Panc1 (cell line): ENCODE measurements at regions not wholly inside any gene's neighbourhood (a gene's known extent, or its start where the extent isn't known, plus 50 kb on each side); places are given as distances from the start of the nearest gene placed in this dataset.

Experiments
- ATAC-seq: fragments of 200-7000 bp; cut with Tn5 transposase; 2 replicates; pipeline ENCODE4 v1.9.1; 2020; ENCODE audit warnings: mild to moderate bottlenecking, moderate library complexity
- BruUV-seq: library from RNA; stranded (reverse); fragments of 400-500 nt; replicated peaks from 2 replicates; lab custom pipeline; 2021; lab: Mats Ljungman, UMichigan
- CTCF ChIA-PET: fragments of 300-600 bp; sonication (Branson Sonifier 250); formaldehyde crosslinking; loops from one replicate; lab custom pipeline; 2022; ENCODE audit warnings: antibody characterized with exemption; lab: Charles Lee
- POLR2A ChIA-PET: fragments of 300-600 bp; sonication (Branson Sonifier 250); formaldehyde crosslinking; loops from one replicate; lab custom pipeline; 2022; ENCODE audit warnings: antibody characterized with exemption; lab: Charles Lee
- DNase-seq: peaks from one replicate; pipeline ENCODE4 v3.0.0-alpha.2; 2010; ENCODE audit warnings: low read depth, low spot score
- H3K27ac ChIP-seq: 2 replicates; pipeline ENCODE4 v1.5.1; 2011; ENCODE audit warnings: mild to moderate bottlenecking, low read length, inconsistent platforms
- H3K27me3 ChIP-seq: fragments of 200-500 bp; sonication (Bioruptor generic); 2 replicates; pipeline ENCODE4 v1.6.0; 2014; ENCODE audit warnings: low read length, inconsistent platforms; ENCODE audit not compliant: control insufficient read depth, insufficient read depth
- H3K36me3 ChIP-seq: fragments of 200-500 bp; sonication (Bioruptor generic); 2 replicates; pipeline ENCODE4 v1.5.1; 2014; ENCODE audit warnings: inconsistent platforms, mild to moderate bottlenecking, low read length, moderate library complexity; ENCODE audit not compliant: control insufficient read depth, insufficient read depth
- H3K4me1 ChIP-seq: 2 replicates; pipeline ENCODE4 v1.5.1; 2011; ENCODE audit warnings: inconsistent platforms, mild to moderate bottlenecking, low read length, moderate library complexity; ENCODE audit not compliant: control insufficient read depth, insufficient read depth
- H3K4me3 ChIP-seq, 2 experiments: 2 replicates each; pipeline ENCODE4 v1.5.1; 2011 to 2012; ENCODE audit warnings: low read depth in 2 of 2, low read length in 2 of 2, mild to moderate bottlenecking in 2 of 2, inconsistent platforms in 1 of 2, moderate library complexity in 1 of 2
- H3K9me3 ChIP-seq: fragments of 200-500 bp; sonication (Bioruptor generic); 2 replicates; pipeline ENCODE4 v1.5.1; 2014; ENCODE audit warnings: low read depth, mild to moderate bottlenecking, inconsistent platforms, low read length, moderate library complexity; ENCODE audit not compliant: control insufficient read depth, insufficient read depth
- POLR2AphosphoS5 ChIP-seq: IDR thresholded peaks from 2 replicates; pipeline ENCODE4 v1.6.1; 2012; ENCODE audit warnings: mild to moderate bottlenecking, low read depth, low read length, moderate library complexity
- SIN3A ChIP-seq: IDR thresholded peaks from 2 replicates; pipeline ENCODE4 v1.6.1; 2012; ENCODE audit warnings: low read depth, mild to moderate bottlenecking, low read length, moderate library complexity, borderline replicate concordance; ENCODE audit not compliant: insufficient read depth
- TCF7L2 ChIP-seq: IDR thresholded peaks from 2 replicates; pipeline ENCODE4 v1.6.1; 2011; ENCODE audit warnings: mild to moderate bottlenecking, low read depth, low read length, inconsistent platforms
- in situ Hi-C: cut with HindIII; loops from 2 replicates; pipeline ENCODE4 v1.10.0; 2016; ENCODE audit warnings: low sequenced_read_pairs, low pct_unique_long_range_greater_than_20kb
- intact Hi-C: fragments of 100-400 bp; cut with micrococcal nuclease; formaldehyde crosslinking; loops from one replicate; pipeline ENCODE4 v1.10.0; 2022; ENCODE audit not compliant: unreplicated experiment
- TF ChIP-seq, protein P1 (sequence below), 2 experiments: IDR thresholded peaks; 2 replicates each; pipeline ENCODE4 v1.6.1; 2011 to 2012; ENCODE audit warnings: low read depth in 2 of 2, control low read depth in 1 of 2, low read length in 1 of 2, mild to moderate bottlenecking in 1 of 2, moderate library complexity in 1 of 2; ENCODE audit not compliant: insufficient read depth in 1 of 2
- TF ChIP-seq, protein P2 (sequence below): fragments of 450-650 bp; IDR thresholded peaks from 2 replicates; pipeline ENCODE4 v1.5.1; 2017; ENCODE audit warnings: mild to moderate bottlenecking

DNA sequence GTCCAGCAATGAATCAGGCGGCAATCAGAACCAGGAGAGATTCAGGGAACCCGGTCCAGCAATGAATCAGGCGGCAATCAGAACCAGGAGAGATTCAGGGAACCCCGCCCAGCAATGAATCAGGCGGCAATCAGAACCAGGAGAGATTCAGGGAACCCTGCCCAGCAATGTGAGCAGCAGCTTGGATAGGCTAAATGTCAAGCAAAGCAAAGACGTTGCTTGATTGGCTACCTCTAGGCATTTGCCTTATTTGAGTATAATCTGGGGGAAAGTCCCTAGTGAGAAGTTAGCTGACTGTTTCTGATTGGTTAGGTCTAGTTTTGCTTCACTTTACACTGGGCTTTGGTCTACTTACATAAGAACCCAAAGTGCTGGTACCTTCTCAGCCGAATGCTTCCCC is 1212.2 kb upstream of the TENM3 start:
- TF ChIP-seq, protein P1, sequence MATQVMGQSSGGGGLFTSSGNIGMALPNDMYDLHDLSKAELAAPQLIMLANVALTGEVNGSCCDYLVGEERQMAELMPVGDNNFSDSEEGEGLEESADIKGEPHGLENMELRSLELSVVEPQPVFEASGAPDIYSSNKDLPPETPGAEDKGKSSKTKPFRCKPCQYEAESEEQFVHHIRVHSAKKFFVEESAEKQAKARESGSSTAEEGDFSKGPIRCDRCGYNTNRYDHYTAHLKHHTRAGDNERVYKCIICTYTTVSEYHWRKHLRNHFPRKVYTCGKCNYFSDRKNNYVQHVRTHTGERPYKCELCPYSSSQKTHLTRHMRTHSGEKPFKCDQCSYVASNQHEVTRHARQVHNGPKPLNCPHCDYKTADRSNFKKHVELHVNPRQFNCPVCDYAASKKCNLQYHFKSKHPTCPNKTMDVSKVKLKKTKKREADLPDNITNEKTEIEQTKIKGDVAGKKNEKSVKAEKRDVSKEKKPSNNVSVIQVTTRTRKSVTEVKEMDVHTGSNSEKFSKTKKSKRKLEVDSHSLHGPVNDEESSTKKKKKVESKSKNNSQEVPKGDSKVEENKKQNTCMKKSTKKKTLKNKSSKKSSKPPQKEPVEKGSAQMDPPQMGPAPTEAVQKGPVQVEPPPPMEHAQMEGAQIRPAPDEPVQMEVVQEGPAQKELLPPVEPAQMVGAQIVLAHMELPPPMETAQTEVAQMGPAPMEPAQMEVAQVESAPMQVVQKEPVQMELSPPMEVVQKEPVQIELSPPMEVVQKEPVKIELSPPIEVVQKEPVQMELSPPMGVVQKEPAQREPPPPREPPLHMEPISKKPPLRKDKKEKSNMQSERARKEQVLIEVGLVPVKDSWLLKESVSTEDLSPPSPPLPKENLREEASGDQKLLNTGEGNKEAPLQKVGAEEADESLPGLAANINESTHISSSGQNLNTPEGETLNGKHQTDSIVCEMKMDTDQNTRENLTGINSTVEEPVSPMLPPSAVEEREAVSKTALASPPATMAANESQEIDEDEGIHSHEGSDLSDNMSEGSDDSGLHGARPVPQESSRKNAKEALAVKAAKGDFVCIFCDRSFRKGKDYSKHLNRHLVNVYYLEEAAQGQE (IDR thresholded peaks at IDR 0.05; ENCODE audit: insufficient read depth in 1 of 2, low read depth in 2 of 2, low read length in 1 of 2): no peak
- no peak for TF ChIP-seq TCF7L2
- TF ChIP-seq SIN3A: no peak
- TF ChIP-seq, protein P2, sequence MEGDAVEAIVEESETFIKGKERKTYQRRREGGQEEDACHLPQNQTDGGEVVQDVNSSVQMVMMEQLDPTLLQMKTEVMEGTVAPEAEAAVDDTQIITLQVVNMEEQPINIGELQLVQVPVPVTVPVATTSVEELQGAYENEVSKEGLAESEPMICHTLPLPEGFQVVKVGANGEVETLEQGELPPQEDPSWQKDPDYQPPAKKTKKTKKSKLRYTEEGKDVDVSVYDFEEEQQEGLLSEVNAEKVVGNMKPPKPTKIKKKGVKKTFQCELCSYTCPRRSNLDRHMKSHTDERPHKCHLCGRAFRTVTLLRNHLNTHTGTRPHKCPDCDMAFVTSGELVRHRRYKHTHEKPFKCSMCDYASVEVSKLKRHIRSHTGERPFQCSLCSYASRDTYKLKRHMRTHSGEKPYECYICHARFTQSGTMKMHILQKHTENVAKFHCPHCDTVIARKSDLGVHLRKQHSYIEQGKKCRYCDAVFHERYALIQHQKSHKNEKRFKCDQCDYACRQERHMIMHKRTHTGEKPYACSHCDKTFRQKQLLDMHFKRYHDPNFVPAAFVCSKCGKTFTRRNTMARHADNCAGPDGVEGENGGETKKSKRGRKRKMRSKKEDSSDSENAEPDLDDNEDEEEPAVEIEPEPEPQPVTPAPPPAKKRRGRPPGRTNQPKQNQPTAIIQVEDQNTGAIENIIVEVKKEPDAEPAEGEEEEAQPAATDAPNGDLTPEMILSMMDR: no peak
- TF ChIP-seq POLR2AphosphoS5: no peak
- in situ Hi-C loops (no loop called here), intact Hi-C loops (no loop called here)
- Histone ChIP-seq H3K27me3 (no peaks in the 10 kb centered on the region), H3K36me3 (no peaks in the 10 kb centered on the region), H3K9me3 (no peaks in the 10 kb centered on the region), H3K4me3 (no peak overlapping the region), H3K4me1 (no peaks in the 10 kb centered on the region), H3K27ac (no peak overlapping the region)
- ATAC-seq (no peak), DNase-seq (no peak)
- CTCF ChIA-PET: no interaction called here
- POLR2A ChIA-PET: no interaction called here
- no TSS peak for BruUV-seq

DNA sequence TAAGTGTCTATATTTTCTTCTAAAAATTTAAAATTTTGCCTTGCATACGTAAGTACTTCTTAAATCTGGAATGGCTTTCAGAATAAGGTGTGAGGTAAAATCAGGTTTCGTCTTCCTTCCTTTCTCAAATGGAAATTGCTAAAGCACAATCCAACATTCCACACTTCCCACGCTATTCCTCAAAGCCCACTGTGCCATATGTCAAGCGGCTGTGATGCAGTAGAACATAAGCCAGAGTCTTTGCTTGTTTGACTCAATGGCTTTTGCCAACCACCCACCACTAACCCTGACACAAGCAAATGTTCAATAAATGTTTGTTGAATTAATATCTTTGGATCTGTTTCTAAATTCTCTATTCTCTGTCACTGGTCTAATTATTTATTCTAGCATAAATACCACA is 1199.7 kb upstream of the TENM3 start:
- Histone ChIP-seq H3K27ac (no peak overlapping the region), H3K4me1 (no peaks in the 10 kb centered on the region), H3K36me3 (no peaks in the 10 kb centered on the region), H3K9me3 (no peaks in the 10 kb centered on the region), H3K4me3 (no peak overlapping the region), H3K27me3 (no peaks in the 10 kb centered on the region)
- BruUV-seq: no TSS peak
- intact Hi-C loops (no loop called here), in situ Hi-C loops (no loop called here)
- POLR2A ChIA-PET: no interaction called here
- DNase-seq: no peak
- TF ChIP-seq, protein P2: no peak
- TF ChIP-seq POLR2AphosphoS5 (no peak), SIN3A (no peak), TCF7L2 (no peak)
- TF ChIP-seq, protein P1 (IDR thresholded peaks at IDR 0.05; ENCODE audit: insufficient read depth in 1 of 2, low read depth in 2 of 2, low read length in 1 of 2): no peak
- CTCF ChIA-PET: no interaction called here
- no peak for ATAC-seq
